ENCODE measurements at regions not wholly inside any gene's neighbourhood (a gene's known extent, or its start where the extent isn't known, plus 50 kb on each side); places are given as distances from the start of the nearest gene placed in this dataset.

DNA sequence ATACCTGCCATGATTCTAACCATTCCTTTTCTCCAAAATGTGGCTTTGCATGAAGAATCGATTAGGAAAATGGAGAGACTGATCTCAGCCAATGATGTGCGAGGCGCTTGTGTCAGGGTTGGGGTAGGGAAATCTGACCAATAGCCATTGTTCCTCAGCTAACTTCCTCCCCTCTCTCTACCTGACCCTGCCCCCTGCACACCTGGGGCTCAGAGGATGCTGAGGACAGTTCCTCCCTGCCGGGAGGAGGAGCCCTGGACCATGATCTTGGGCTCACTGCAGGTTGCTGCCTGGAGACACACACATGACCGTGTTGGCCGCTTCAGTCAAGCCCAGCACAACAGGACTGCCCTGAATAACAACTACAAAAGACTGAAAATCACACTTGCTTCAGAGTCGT is 119.8 kb upstream of the SFSWAP start:
- DNase-seq (ENCODE audit: extremely low spot score) = no peak
- no peak for TF ChIP-seq CTCF (IDR thresholded peaks at IDR 0.05; ENCODE audit: control extremely low read depth, extremely low read depth, low read depth, missing control alignments)
- ChIA-PET POLR2A (no interaction called here), CTCF (interaction anchor here (1.5 kb wide), 1 partner anchor 19 kb away, joined by 3 read pairs; no protein-coding TSS in a partner anchor)

- DNase-seq (ENCODE audit: extremely low spot score) = no peak
- ChIA-PET CTCF (interaction anchor here (0.9 to 2.0 kb wide), 3 partner anchors 10 to 18 kb away, joined by 3 to 5 read pairs (median 4); no protein-coding TSS in a partner anchor), POLR2A (no interaction called here)
- TF ChIP-seq CTCF (IDR thresholded peaks at IDR 0.05; ENCODE audit: control extremely low read depth, extremely low read depth, low read depth, missing control alignments) = no peak
Observed at GRCh38 chr12:131591714-131592709, 118.9 kb upstream of the SFSWAP start.

GRCh38 chr12:131592972-131593371 is 117.9 kb upstream of the SFSWAP start:
- TF ChIP-seq CTCF (IDR thresholded peaks at IDR 0.05; ENCODE audit: control extremely low read depth, extremely low read depth, low read depth, missing control alignments) = no peak
- ChIA-PET POLR2A (no interaction called here), CTCF (interaction anchor here (0.9 to 2.0 kb wide), 3 partner anchors 9 to 17 kb away, joined by 3 to 5 read pairs (median 4); no protein-coding TSS in a partner anchor)
- peak; percentile 82 for DNase-seq (ENCODE audit: extremely low spot score)

DNA sequence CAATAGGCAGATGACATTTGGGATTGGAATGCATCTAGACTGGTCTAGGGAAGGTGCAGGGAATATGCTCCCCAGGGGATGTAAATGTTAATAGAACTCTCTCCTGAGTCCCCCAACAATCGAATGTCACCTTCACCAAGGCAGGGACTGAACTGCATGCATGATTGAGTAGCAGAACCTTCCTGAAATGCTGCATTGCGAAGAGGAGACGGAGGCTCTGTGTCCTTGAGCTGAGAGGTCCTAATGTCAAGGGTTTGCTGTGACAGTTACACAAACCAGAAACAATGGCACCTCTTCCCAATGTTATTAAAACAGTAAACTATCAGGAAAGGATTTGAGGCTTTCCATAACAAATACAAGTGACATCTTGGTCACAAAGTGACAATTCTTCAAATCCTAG is 117.5 kb upstream of the SFSWAP start:
- no peak for TF ChIP-seq CTCF (IDR thresholded peaks at IDR 0.05; ENCODE audit: control extremely low read depth, extremely low read depth, low read depth, missing control alignments)
- POLR2A ChIA-PET = no interaction called here
- CTCF ChIA-PET = interaction anchor here (1.7 to 2.0 kb wide), 2 partner anchors 8 to 11 kb away, joined by 4 to 5 read pairs; no protein-coding TSS in a partner anchor
- DNase-seq (ENCODE audit: extremely low spot score) = no peak

DNA sequence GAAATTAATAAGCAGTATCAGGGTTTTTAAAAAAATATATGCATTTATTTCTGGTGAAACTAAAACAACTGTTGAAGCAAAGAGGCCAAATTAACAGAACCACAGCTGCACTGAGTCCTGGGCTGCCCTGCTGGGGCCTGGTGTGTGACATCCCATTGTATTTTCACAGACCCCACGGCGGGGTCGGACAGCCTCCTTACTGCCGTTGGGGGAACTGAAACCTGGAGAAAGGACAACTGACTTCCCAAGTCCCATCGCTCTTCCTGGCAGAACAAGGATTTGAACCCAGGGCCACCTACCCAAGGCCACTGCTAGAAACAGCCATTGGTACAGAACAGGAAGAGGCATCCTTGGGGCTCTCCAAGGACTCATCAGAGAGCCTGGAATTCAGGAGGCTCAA is 114.8 kb upstream of the SFSWAP start:
- no peak for TF ChIP-seq CTCF (IDR thresholded peaks at IDR 0.05; ENCODE audit: control extremely low read depth, extremely low read depth, low read depth, missing control alignments)
- CTCF ChIA-PET = interaction anchor here (1.3 kb wide), 1 partner anchor 24 kb away, joined by 3 read pairs; no protein-coding TSS in a partner anchor
- no peak for DNase-seq (ENCODE audit: extremely low spot score)
- POLR2A ChIA-PET = no interaction called here

- DNase-seq (ENCODE audit: extremely low spot score) = no peak
- CTCF ChIA-PET = interaction anchor here (0.9 to 1.3 kb wide), 2 partner anchors 10 to 11 kb away, joined by 3 to 4 read pairs; no protein-coding TSS in a partner anchor
- POLR2A ChIA-PET = no interaction called here
- TF ChIP-seq CTCF (IDR thresholded peaks at IDR 0.05; ENCODE audit: control extremely low read depth, extremely low read depth, low read depth, missing control alignments) = no peak
Observed at GRCh38 chr12:131597333-131597732, 113.6 kb upstream of the SFSWAP start.

Measured in GM10248 (cell line).